A204.1 (cell line): ENCODE measurements at regions not wholly inside any gene's neighbourhood (a gene's known extent, or its start where the extent isn't known, plus 50 kb on each side); places are given as distances from the start of the nearest gene placed in this dataset.

Experiments
- FAIRE-seq: peaks from 2 replicates; lab custom pipeline; 2012; peaks lifted over from hg19 to GRCh38; lab: Jason Lieb, UNC

DNA sequence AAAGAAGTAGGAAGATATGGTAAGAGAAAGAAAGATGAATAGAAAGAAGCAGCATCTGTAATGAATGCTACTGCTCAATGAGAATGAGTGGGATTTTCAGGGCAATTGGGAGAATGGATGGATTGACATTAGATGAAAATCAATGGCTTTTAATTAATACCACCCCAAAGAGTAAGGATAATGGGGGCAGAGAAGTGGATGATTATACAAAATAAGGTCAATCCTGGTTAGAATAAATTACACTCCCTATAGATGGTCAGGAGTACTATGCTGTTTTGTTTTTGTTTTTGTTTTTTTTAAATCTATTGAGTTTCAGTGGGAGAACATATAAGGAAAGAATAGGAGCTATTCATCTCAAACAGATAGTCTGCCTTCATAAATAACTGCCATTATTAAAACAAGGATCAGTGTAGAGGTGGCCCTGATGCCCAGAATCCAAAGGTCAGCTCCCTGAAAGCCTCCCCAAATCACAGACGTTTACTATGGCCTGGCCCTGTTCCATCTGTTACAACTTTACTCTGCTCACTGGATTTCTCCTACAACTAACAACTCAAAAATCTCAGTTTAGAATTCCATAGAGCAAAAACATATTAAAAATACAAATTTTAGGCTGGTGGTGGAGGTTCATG is 535.4 kb upstream of the NRSN1 start:
- FAIRE-seq, result no peak

- no peak for FAIRE-seq
Measured at GRCh38 chr6:23591761-23592160, 534.3 kb upstream of the NRSN1 start.

DNA sequence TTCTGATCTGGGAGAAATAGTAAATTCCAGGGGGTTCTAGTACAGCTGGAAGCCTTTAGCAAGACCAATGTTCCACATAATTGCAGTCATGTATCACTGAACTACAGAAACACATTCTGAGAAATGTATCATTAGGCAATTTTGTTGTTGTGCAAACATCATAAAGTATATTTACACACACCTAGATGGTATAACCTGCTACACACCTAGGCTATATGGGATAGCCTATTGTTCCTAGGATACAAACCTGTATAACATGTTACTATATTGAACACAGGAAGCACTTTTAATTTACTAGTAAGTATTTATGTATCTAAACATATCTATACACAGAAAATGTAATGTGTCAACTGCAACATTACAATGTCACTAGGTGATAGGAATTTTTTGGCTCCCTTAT is 525.9 kb upstream of the NRSN1 start:
- FAIRE-seq, result no peak

DNA sequence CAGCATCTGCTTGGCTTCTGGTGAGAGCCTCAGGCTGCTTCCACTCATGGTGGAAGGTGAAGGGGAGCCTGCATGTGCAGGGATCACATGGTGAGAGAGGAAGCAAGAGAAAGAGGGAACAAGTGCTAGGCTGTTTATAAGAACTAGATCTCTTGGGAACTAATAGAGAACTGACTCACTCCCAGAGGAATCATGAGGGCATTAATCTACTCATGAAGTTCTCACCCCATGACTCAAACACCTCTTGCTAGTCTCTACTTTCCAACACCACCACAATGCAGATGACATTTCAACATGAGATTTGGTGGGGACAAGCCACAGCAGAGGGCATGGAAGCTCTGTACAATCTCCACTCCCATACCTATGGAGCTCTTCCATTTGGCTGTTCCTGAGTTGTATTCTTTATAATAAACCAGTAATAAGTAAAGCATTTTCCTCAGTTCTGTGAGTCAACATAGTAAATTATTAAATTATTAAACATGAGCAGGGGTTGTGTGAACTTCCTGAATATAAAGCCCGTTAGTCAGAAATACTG is 524.1 kb upstream of the NRSN1 start:
- FAIRE-seq, result no peak

DNA sequence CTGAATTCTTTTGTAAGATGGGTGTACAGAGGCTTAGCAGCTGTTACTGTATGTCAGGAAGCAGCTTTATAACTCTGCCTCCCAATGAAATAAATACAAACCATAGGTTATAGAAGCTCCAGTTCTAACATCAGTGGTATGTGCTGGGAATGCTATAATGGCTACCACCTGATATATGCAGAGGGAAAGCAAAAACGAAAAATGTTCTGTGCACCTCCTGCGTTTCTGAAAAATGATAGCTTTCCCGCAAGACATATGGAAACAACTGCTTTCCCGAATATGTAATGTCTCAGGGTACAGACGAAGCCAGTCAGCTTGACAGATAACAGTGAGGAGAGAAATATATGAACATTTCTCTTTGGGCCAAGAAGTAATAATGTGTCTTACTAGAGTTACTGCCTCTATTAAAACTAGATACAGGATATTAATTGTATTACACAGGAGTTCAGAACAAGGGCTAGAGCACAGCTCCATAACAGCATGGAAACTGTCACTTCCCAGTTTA is 517.0 kb upstream of the NRSN1 start:
- no peak for FAIRE-seq

DNA sequence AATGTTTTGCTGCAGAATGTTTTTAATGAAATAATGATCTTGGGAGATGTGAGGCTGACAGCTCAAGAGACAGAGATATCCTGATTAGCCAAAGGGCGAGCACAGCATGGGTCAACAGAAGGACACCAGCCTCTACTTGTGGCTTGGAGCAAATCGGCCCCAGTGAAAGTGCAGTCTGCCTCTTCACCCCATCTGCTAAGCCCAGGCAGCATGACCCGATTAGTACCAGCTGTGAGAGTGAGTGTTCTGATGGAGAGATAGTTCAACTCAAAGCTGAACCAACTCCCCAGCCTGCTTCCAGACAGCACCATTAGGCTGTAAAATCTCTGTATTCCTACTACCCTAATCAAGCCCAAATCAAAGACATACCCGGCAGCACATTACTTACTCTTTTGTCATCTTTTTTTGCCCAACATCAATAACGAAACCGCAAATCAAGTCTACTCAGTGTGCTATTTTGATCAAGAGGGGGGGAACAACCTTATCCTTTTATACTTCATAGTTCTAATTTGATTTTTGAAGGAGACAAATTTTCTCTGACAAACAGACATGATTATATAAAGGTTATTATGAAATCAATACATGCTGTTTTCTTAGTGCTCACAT is 514.1 kb upstream of the NRSN1 start:
- FAIRE-seq, result no peak

DNA sequence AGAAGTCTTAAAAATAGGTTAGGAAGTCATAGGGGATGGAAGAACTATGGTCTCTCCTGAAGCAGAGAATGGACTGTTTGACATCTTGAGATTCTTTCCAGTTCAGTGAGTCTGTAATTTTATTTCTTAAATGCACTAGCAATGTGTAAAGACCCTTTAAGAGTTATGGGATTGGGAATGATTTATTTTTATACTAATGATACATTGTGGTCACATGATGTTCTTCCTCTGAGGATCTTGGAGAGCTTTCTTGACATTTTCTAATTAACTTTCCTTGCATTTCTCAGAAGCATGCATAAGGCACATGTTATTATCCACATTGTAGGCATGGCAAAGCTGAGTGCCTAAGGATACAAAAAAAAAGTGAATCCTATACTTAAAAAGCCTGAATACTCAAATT is 507.6 kb upstream of the NRSN1 start:
- no peak for FAIRE-seq

DNA sequence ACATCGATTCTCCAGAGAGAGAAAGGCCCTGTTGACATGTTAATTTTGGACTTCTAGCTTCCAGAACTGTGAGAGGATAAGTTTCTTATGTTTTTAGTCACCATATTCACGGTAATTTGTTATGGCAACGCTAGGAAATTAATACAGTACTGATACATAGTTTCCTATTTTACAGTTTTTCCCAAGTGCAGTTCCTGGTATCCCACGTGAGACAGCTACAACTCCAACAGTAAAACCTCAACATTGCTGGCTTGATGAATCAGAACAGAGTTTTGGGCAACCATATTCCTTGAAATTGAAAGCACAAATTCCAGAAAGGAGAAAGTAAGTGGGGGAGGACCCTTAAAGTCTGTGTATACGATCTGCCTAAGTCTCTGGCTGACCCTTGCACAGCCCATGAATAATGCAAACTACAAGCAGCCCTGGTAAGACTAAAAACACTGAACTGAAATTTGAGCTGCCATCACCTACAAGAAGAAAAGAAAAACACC is 505.1 kb upstream of the NRSN1 start:
- FAIRE-seq, result no peak

- no peak for FAIRE-seq
Measured at GRCh38 chr6:23630726-23631635, 495.0 kb upstream of the NRSN1 start.

DNA sequence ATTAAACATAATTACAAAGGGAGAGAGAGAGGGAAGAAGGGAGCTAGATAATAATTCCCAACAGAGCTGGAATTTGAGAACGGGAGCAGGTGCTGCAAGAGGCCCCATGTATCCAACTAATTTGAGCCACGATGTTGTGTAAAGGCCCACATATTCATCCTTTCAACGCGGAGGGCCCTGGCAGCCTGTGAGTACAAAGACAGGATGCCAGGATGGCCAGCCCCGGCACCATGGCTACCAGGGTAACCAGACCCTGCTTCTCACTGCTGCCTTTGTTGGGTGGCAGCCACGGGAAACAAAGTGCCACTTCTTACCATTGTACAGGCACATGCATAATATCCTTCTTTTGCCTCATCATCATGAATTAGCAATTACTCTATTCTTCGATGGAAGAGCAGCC is 492.0 kb upstream of the NRSN1 start:
- no peak for FAIRE-seq

GRCh38 chr6:23635150-23635549 is 490.9 kb upstream of the NRSN1 start:
- no peak for FAIRE-seq

DNA sequence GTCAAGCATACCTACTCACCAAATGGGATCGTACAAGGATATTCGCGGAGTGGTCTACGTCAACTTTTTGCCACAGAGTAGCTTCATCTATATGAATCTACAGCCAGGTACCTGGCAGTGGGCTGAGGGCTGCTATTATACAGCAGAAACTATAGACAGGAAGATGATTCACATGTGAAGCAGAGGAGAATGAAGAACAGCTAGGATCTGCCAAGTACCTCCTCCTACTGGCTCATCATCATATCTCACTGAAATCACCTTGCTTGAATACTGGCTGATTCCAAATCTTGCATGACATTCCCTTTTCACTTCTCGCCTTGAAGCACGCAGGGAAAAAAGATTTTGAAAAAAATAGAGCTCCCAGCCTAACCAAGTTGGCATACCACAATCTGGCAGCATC is 488.7 kb upstream of the NRSN1 start:
- no peak for FAIRE-seq

- no peak for FAIRE-seq
Measured at GRCh38 chr6:23642849-23643248, 483.2 kb upstream of the NRSN1 start.

GRCh38 chr6:23647045-23647444 is 479.0 kb upstream of the NRSN1 start:
- no peak for FAIRE-seq

- no peak for FAIRE-seq
Measured at GRCh38 chr6:23650676-23651075, 475.3 kb upstream of the NRSN1 start.

DNA sequence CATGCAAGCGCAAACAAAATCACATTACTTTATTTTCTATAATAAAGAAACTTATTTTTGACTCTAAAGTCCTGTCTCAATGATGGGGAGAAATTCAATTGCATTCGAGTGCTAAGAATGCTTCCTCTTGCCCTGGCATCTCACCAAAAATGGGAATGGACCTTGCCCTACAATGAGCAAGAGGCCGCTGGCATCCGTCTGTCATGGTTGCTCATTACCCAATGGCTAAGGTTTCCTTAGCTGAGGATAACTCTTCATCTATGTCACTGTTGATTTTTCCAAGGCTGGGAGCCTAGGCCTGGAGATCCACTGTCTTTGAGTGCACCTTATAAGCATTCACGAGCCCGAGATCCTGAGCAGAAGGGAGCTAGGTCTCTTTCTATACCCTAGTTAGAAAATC is 471.3 kb upstream of the NRSN1 start:
- FAIRE-seq, result no peak

- no peak for FAIRE-seq
Measured at GRCh38 chr6:23655525-23655924, 470.5 kb upstream of the NRSN1 start.

- no peak for FAIRE-seq
Measured at GRCh38 chr6:23656255-23657194, 469.5 kb upstream of the NRSN1 start.

DNA sequence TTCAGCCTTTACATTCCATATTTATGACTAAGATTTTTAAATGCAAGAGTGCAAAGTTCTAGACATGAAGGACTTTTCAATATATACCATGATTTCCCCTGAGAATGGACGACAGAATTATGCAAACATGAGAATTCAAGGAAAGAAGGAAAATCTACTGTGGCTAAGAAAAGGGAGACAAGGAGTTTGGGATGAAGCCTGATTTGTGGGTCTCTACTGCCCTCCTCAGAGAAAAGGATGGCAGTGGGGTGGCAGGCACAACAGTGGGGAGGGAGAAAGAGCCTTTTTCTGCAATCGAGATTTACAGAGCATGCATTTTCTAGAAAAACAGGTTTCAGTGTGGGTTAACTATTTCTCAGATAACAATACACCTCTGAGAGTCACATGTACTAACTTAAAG is 466.9 kb upstream of the NRSN1 start:
- no peak for FAIRE-seq

DNA sequence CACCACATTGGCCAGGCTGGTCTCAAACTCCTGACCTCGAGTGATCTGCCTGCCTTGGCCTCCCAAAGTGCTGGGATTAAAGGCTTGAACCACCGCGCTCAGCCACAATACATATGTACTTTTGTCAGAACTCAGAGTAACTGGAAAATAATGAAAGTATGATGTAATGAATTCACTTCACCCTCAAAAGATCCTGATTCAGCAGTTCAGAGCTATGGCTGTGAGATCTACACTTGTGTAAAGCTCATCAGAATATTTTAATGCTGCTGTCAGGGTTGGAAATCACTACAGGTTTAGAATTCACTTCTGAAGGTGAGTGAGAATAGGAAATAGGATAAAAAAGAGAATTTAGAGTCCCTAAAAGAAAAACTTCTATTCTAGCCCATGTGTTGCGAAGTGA is 464.5 kb upstream of the NRSN1 start:
- no peak for FAIRE-seq

- no peak for FAIRE-seq
Measured at GRCh38 chr6:23663096-23663495, 462.9 kb upstream of the NRSN1 start.

DNA sequence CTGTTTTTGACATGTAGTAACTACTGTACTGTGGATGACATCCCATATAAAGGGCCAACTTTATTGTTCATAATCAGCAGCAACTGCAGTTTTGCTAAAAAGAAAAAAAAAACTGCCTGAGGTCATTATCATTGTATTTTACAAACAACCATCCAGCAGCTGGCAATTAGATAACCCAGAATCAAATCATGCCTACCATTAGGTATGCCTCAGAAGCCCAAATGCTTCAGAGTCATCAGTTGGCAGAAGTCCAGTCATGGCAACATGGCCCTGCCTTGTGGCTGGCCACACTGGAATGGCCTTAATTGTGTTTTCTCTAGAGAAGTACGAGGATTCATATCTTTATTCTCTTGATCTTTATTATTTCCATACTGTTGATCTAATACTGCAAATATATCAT is 462.4 kb upstream of the NRSN1 start:
- no peak for FAIRE-seq
